ENCODE measurements at regions not wholly inside any gene's neighbourhood (a gene's known extent, or its start where the extent isn't known, plus 50 kb on each side); places are given as distances from the start of the nearest gene placed in this dataset.

DNA sequence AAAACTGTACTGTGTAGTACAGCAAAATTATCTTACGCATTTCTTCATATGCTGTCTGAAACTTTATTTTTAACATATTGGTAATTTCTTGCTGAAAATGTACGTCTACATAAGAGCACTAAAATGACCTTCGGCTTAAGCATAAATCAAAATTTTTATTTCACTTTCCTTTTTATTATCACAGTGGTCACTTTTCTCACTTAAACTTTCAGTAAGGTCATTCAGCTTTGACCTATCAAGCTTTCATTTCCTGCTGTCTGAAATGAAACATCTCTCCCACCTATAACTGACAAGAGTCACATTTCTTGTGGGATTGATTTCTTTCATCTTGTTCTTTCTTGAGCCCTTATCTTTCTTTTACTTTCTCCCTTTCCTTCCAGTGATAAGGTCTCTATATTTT, 2212.7 kb upstream of the PCDH20 start:
- TF ChIP-seq, protein P1, sequence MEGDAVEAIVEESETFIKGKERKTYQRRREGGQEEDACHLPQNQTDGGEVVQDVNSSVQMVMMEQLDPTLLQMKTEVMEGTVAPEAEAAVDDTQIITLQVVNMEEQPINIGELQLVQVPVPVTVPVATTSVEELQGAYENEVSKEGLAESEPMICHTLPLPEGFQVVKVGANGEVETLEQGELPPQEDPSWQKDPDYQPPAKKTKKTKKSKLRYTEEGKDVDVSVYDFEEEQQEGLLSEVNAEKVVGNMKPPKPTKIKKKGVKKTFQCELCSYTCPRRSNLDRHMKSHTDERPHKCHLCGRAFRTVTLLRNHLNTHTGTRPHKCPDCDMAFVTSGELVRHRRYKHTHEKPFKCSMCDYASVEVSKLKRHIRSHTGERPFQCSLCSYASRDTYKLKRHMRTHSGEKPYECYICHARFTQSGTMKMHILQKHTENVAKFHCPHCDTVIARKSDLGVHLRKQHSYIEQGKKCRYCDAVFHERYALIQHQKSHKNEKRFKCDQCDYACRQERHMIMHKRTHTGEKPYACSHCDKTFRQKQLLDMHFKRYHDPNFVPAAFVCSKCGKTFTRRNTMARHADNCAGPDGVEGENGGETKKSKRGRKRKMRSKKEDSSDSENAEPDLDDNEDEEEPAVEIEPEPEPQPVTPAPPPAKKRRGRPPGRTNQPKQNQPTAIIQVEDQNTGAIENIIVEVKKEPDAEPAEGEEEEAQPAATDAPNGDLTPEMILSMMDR (IDR thresholded peaks at IDR 0.05) = no peak
- no peak for TF ChIP-seq EP300 (IDR thresholded peaks at IDR 0.05)
- no peak for TF ChIP-seq POLR2A (IDR thresholded peaks at IDR 0.05)
